GM23248 (cell line): ENCODE measurements at regions not wholly inside any gene's neighbourhood (a gene's known extent, or its start where the extent isn't known, plus 50 kb on each side); places are given as distances from the start of the nearest gene placed in this dataset.

ENCODE experiments used
- EZH2 ChIP-seq: fragments of 200-600 bp; sonication (generic); IDR thresholded peaks from 2 replicates; pipeline ENCODE4 v1.6.1; 2018; ENCODE audit warnings: antibody characterized with exemption, mild to moderate bottlenecking; ENCODE audit not compliant: insufficient read depth, poor library complexity, severe bottlenecking
- EZH2phosphoT487 ChIP-seq: fragments of 200-600 bp; sonication (generic); IDR thresholded peaks from 2 replicates; pipeline ENCODE4 v1.6.1; 2018; ENCODE audit warnings: antibody characterized with exemption, moderate library complexity, mild to moderate bottlenecking, low read depth; ENCODE audit not compliant: insufficient read depth

- TF ChIP-seq EZH2: no peak
- no peak for TF ChIP-seq EZH2phosphoT487
These were observed 157.8 kb upstream of the FTMT start for GRCh38 chr5:121693864-121694263.
